ENCODE measurements at regions not wholly inside any gene's neighbourhood (a gene's known extent, or its start where the extent isn't known, plus 50 kb on each side); places are given as distances from the start of the nearest gene placed in this dataset.

GRCh38 chr3:79887213-79887612 is 119.4 kb upstream of the ROBO1 start:
- Histone ChIP-seq H3K36me3 (no peaks in the 10 kb centered on the region), H3K9me3 (no peaks in the 10 kb centered on the region), H3K4me3 (no peak overlapping the region), H3K27ac (no peak overlapping the region), H3K4me1 (no peaks in the 10 kb centered on the region), H3K27me3 (no peaks in the 10 kb centered on the region)
- TF ChIP-seq EP300 (IDR thresholded peaks at IDR 0.05) (no peak), POLR2A (IDR thresholded peaks at IDR 0.05) (no peak), CTCF (IDR thresholded peaks at IDR 0.05) (no peak)
- WGBS, 2 donors = 56 to 71% methylated on average over 2 of the region's 2 CpGs
- no peak for DNase-seq (ENCODE audit: low spot score in 2 of 2)

GRCh38 chr3:79886204-79886603 is 118.4 kb upstream of the ROBO1 start:
- 55 to 57% methylated on average over 4 of the region's 4 CpGs for WGBS, 2 donors
- DNase-seq (ENCODE audit: low spot score in 2 of 2) = no peak
- H3K4me1 ChIP-seq = no peaks in the 10 kb centered on the region
- no peak overlapping the region for H3K4me3 ChIP-seq
- no peaks in the 10 kb centered on the region for H3K27me3 ChIP-seq
- no peak overlapping the region for H3K27ac ChIP-seq
- no peak for TF ChIP-seq POLR2A (IDR thresholded peaks at IDR 0.05)
- TF ChIP-seq EP300 (IDR thresholded peaks at IDR 0.05) = no peak
- TF ChIP-seq CTCF (IDR thresholded peaks at IDR 0.05) = no peak
- H3K36me3 ChIP-seq = no peaks in the 10 kb centered on the region
- H3K9me3 ChIP-seq = no peaks in the 10 kb centered on the region

- no peak overlapping the region for H3K4me3 ChIP-seq
- no peak overlapping the region for H3K27ac ChIP-seq
- no peaks in the 10 kb centered on the region for H3K4me1 ChIP-seq
- no peaks in the 10 kb centered on the region for H3K9me3 ChIP-seq
- no peak for DNase-seq (ENCODE audit: low spot score in 2 of 2)
- no peak for TF ChIP-seq POLR2A (IDR thresholded peaks at IDR 0.05)
- TF ChIP-seq CTCF (IDR thresholded peaks at IDR 0.05) = no peak
- no peak for TF ChIP-seq EP300 (IDR thresholded peaks at IDR 0.05)
- WGBS, 2 donors = 59 to 74% methylated on average over 4 of the region's 4 CpGs
- H3K27me3 ChIP-seq = no peaks in the 10 kb centered on the region
- no peaks in the 10 kb centered on the region for H3K36me3 ChIP-seq
Observed at GRCh38 chr3:79885407-79885806, 117.6 kb upstream of the ROBO1 start.

DNA sequence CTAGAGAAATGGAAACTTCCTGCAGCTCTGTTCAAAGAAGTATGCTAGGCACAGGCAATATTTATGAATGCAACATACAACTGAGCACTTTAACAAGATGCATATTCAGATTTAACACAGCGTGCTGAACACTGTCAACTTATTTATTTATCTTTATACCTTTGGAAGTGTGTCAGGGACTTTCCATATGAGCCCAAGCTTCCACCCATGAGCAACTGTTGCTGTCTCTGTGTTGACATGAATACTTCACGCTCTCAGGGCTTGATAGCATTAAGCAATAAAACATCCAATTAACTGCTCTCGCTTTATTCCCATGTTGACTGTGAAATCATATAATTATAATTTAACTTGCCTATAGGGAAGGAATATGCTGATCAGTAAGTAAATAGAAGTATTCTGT is 116.6 kb upstream of the ROBO1 start:
- TF ChIP-seq EP300 (IDR thresholded peaks at IDR 0.05) = no peak
- TF ChIP-seq POLR2A (IDR thresholded peaks at IDR 0.05) = no peak
- TF ChIP-seq CTCF (IDR thresholded peaks at IDR 0.05) = no peak
- Histone ChIP-seq H3K4me3 (no peak overlapping the region), H3K27ac (no peak overlapping the region), H3K36me3 (no peaks in the 10 kb centered on the region), H3K4me1 (no peaks in the 10 kb centered on the region), H3K27me3 (no peaks in the 10 kb centered on the region), H3K9me3 (no peaks in the 10 kb centered on the region)
- no peak for DNase-seq (ENCODE audit: low spot score in 2 of 2)
- 82 to 83% methylated on average over 3 of the region's 3 CpGs for WGBS, 2 donors

- 30 to 33% methylated on average over 1 of the region's 1 CpG for WGBS, 2 donors
- DNase-seq (ENCODE audit: low spot score in 2 of 2) = no peak
- no peaks in the 10 kb centered on the region for H3K27me3 ChIP-seq
- TF ChIP-seq POLR2A (IDR thresholded peaks at IDR 0.05) = no peak
- no peaks in the 10 kb centered on the region for H3K36me3 ChIP-seq
- peaks cover 0 to 8% (median 0%) of the 10 kb centered on the region in 4 donors for H3K9me3 ChIP-seq
- no peaks in the 10 kb centered on the region for H3K4me1 ChIP-seq
- no peak overlapping the region for H3K4me3 ChIP-seq
- H3K27ac ChIP-seq = no peak overlapping the region
Observed at GRCh38 chr3:79881431-79881830, 113.6 kb upstream of the ROBO1 start.

GRCh38 chr3:79878708-79879107 is 110.9 kb upstream of the ROBO1 start:
- H3K4me1 ChIP-seq = no peaks in the 10 kb centered on the region
- no peak overlapping the region for H3K27ac ChIP-seq
- H3K9me3 ChIP-seq = peaks cover 0 to 8% (median 0%) of the 10 kb centered on the region in 4 donors
- H3K4me3 ChIP-seq = no peak overlapping the region
- TF ChIP-seq EP300 (IDR thresholded peaks at IDR 0.05) = no peak
- no peaks in the 10 kb centered on the region for H3K27me3 ChIP-seq
- no peaks in the 10 kb centered on the region for H3K36me3 ChIP-seq
- WGBS, 2 donors = 88 to 90% methylated on average over 4 of the region's 4 CpGs
- DNase-seq (ENCODE audit: low spot score in 2 of 2) = no peak

Measured in tibial nerve (tissue), 4 donors.